Adrenal gland (tissue), 9 donors: ENCODE measurements at regions not wholly inside any gene's neighbourhood (a gene's known extent, or its start where the extent isn't known, plus 50 kb on each side); places are given as distances from the start of the nearest gene placed in this dataset.

Experiments used
- DNase-seq, 7 donors: peaks; one replicate each; pipeline ENCODE4 v3.0.0-alpha.2; 2019 to 2020
- H3K27ac ChIP-seq, 5 donors: fragments of 200-600 bp; sonication (generic) in 4 of 5; 1 replicate in 3 of 5; 2 replicates in 2 of 5; pipeline versions ENCODE4 v1.5.1 to v1.8.0; 2016 to 2020; ENCODE audit warnings: mild to moderate bottlenecking in 1 of 5
- H3K27me3 ChIP-seq: fragments of 200-600 bp; 2 replicates; pipeline ENCODE4 v1.8.0; 2021
- H3K36me3 ChIP-seq, 2 donors: fragments of 200-600 bp; replicated peaks in 1 of 2; 1 replicate in 1 of 2; 2 replicates in 1 of 2; pipeline versions ENCODE4 v1.5.1 to v1.8.0; 2018 to 2022
- H3K4me1 ChIP-seq, 2 donors: fragments of 200-600 bp; replicated peaks in 1 of 2; 1 replicate in 1 of 2; 2 replicates in 1 of 2; pipeline versions ENCODE4 v1.5.1 to v1.8.0; 2018 to 2021
- H3K4me3 ChIP-seq, 4 donors: fragments of 200-600 bp; sonication (generic) in 3 of 4; one replicate each; pipeline ENCODE4 v1.5.1; 2016 to 2018
- H3K9me3 ChIP-seq, 3 donors: fragments of 200-600 bp; sonication (generic) in 1 of 3; replicated peaks in 1 of 3; 1 replicate in 2 of 3; 2 replicates in 1 of 3; pipeline versions ENCODE4 v1.5.1 to v1.8.0; 2016 to 2021
- POLR2A ChIP-seq, 2 donors: fragments of 450-650 bp; IDR thresholded peaks; one replicate each; pipeline ENCODE4 v1.6.1; 2017; ENCODE audit warnings: antibody characterized with exemption in 2 of 2, mild to moderate bottlenecking in 2 of 2, moderate library complexity in 1 of 2
- WGBS, 4 donors: extraction: QIAGEN DNeasy Blood & Tissue Kit in 2 of 4; methylation state at CpG; one replicate each; pipeline versions ENCODE4 v1.1.5 to v1.1.7; 2013 to 2017; 5-methylcytosine and 5-hydroxymethylcytosine counted together
- intact Hi-C, 2 donors: fragments of 100-400 bp; cut with DNase I; formaldehyde crosslinking; loops; one replicate each; pipeline versions ENCODE4 v1.14.1 to v1.15.0; 2022 to 2023
- TF ChIP-seq, protein P1 (sequence below), 6 experiments: fragments of 450-650 bp in 4 of 6; fragments of 200-600 bp in 2 of 6; sonication (generic) in 1 of 6; IDR thresholded peaks; 1 replicate in 5 of 6; 2 replicates in 1 of 6; pipeline versions ENCODE4 v1.5.1 to v1.8.0; 2016 to 2021; ENCODE audit warnings: antibody characterized with exemption in 6 of 6, mild to moderate bottlenecking in 2 of 6, moderate library complexity in 1 of 6
- donor health status: healthy with polysubstance abuse.
- donor health status: Bipolar disorder and iron deficiency.
- donor health status: DM: yes; HTN: yes; CAD: no.
- donor health status: DM: no; HTN: no; CAD: no.
- donor health status: DM: no; HTN: no; CAD: no.

- DNase-seq: peak in 1 of 7 donors; percentile 46
- peaks cover 11 to 12% of the 10 kb centered on the region in 2 donors for H3K4me1 ChIP-seq
- no peak overlapping the region for H3K4me3 ChIP-seq
- intact Hi-C loops: no loop called here
- TF ChIP-seq, protein P1, sequence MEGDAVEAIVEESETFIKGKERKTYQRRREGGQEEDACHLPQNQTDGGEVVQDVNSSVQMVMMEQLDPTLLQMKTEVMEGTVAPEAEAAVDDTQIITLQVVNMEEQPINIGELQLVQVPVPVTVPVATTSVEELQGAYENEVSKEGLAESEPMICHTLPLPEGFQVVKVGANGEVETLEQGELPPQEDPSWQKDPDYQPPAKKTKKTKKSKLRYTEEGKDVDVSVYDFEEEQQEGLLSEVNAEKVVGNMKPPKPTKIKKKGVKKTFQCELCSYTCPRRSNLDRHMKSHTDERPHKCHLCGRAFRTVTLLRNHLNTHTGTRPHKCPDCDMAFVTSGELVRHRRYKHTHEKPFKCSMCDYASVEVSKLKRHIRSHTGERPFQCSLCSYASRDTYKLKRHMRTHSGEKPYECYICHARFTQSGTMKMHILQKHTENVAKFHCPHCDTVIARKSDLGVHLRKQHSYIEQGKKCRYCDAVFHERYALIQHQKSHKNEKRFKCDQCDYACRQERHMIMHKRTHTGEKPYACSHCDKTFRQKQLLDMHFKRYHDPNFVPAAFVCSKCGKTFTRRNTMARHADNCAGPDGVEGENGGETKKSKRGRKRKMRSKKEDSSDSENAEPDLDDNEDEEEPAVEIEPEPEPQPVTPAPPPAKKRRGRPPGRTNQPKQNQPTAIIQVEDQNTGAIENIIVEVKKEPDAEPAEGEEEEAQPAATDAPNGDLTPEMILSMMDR (IDR thresholded peaks at IDR 0.05): no peak
- TF ChIP-seq POLR2A (IDR thresholded peaks at IDR 0.05): no peak
- H3K36me3 ChIP-seq: no peaks in the 10 kb centered on the region
- no peaks in the 10 kb centered on the region for H3K9me3 ChIP-seq
- 92 to 99% (median 93%) methylated on average over 7 to 8 of the region's 8 CpGs for WGBS, 4 donors
- H3K27me3 ChIP-seq: no peaks in the 10 kb centered on the region
- no peak overlapping the region for H3K27ac ChIP-seq
Observed at GRCh38 chr6:6804843-6805615, 216.5 kb downstream of the LY86 start.

- DNase-seq: peak in 6 of 7 donors; percentile 39 to 74 (median 55)
Observed at GRCh38 chr6:6806844-6807518, 218.5 kb downstream of the LY86 start.

GRCh38 chr6:6808343-6808742 is 219.8 kb downstream of the LY86 start:
- no peaks in the 10 kb centered on the region for H3K9me3 ChIP-seq
- H3K4me1 ChIP-seq: peaks cover 18 to 28% of the 10 kb centered on the region in 2 donors
- peak in 1 of 7 donors; percentile 30 for DNase-seq
- WGBS, 4 donors: 88 to 98% (median 97%) methylated on average over 5 of the region's 5 CpGs
- no peak overlapping the region for H3K27ac ChIP-seq
- no peaks in the 10 kb centered on the region for H3K27me3 ChIP-seq
- H3K36me3 ChIP-seq: no peaks in the 10 kb centered on the region
- H3K4me3 ChIP-seq: no peak overlapping the region
- TF ChIP-seq, protein P1 (IDR thresholded peaks at IDR 0.05): no peak
- TF ChIP-seq POLR2A (IDR thresholded peaks at IDR 0.05): no peak
- intact Hi-C loops: no loop called here

More at GRCh38 chr6:6806844-6807518, 218.5 kb downstream of the LY86 start:
- no peak for TF ChIP-seq POLR2A (IDR thresholded peaks at IDR 0.05)
- TF ChIP-seq, protein P1 (IDR thresholded peaks at IDR 0.05): no peak
- peak overlapping the region; percentile 2 to 67 (median 28) for H3K27ac ChIP-seq
- H3K4me3 ChIP-seq: no peak overlapping the region
- no peaks in the 10 kb centered on the region for H3K36me3 ChIP-seq
- intact Hi-C loops: no loop called here
- H3K9me3 ChIP-seq: no peaks in the 10 kb centered on the region
- H3K27me3 ChIP-seq: no peaks in the 10 kb centered on the region
- peaks cover 18 to 25% of the 10 kb centered on the region in 2 donors for H3K4me1 ChIP-seq
- WGBS, 4 donors: 62 to 79% (median 68%) methylated on average over 12 of the region's 12 CpGs

GRCh38 chr6:6808915-6809314 is 220.4 kb downstream of the LY86 start:
- H3K27me3 ChIP-seq: no peaks in the 10 kb centered on the region
- no peaks in the 10 kb centered on the region for H3K9me3 ChIP-seq
- TF ChIP-seq, protein P1 (IDR thresholded peaks at IDR 0.05): no peak
- H3K27ac ChIP-seq: no peak overlapping the region
- 38 to 53% (median 48%) methylated on average over 4 of the region's 4 CpGs for whole genome bisulfite sequencing, 4 donors
- H3K4me3 ChIP-seq: no peak overlapping the region
- peaks cover 18 to 28% of the 10 kb centered on the region in 2 donors for H3K4me1 ChIP-seq
- intact Hi-C loops: no loop called here
- peak in 2 of 7 donors; percentile 51 to 56 for DNase-seq
- no peaks in the 10 kb centered on the region for H3K36me3 ChIP-seq
